Gastrocnemius medialis (tissue), 4 donors: ENCODE measurements at regions not wholly inside any gene's neighbourhood (a gene's known extent, or its start where the extent isn't known, plus 50 kb on each side); places are given as distances from the start of the nearest gene placed in this dataset.

ENCODE experiments used
- CTCF ChIP-seq, 5 experiments: fragments of 450-650 bp in 3 of 5; fragments of 200-600 bp in 2 of 5; sonication (generic) in 2 of 5; IDR thresholded peaks in 4 of 5; conservative IDR thresholded peaks in 1 of 5; 1 replicate in 4 of 5; 2 replicates in 1 of 5; pipeline ENCODE4 v1.5.1; 2016 to 2019; ENCODE audit warnings: antibody characterized with exemption in 5 of 5, mild to moderate bottlenecking in 3 of 5, moderate library complexity in 3 of 5
- POLR2A ChIP-seq, 2 donors: fragments of 450-650 bp; IDR thresholded peaks; one replicate each; pipeline ENCODE4 v1.6.1; 2017; ENCODE audit warnings: antibody characterized with exemption in 2 of 2, mild to moderate bottlenecking in 2 of 2, moderate library complexity in 2 of 2

GRCh38 chr2:64889803-64890202, 99.4 kb upstream of the SLC1A4 start:
- TF ChIP-seq CTCF (IDR thresholded peaks at IDR 0.05 in 4 of 5, conservative IDR thresholded peaks at IDR 0.05 in 1 of 5) (no peak), POLR2A (IDR thresholded peaks at IDR 0.05) (no peak)
